ENCODE measurements at regions not wholly inside any gene's neighbourhood (a gene's known extent, or its start where the extent isn't known, plus 50 kb on each side); places are given as distances from the start of the nearest gene placed in this dataset.

DNA sequence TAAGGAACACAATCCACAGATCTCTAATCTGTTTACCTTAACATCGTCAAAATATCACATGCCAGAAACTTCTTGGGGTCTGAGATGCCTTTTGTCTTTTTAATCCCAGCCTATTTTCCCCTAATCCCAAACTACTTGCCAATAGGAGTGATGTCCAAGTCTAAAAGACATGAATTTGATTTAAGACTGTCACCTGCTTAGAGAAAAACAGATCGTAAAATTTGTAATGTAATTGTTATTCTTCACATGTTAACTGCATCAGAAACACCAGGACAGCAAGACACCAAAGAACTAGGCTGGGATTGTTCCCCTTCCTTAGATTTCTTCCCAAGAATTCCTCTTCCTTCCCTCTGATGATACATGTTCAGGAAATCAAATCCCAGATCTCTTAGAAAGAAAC, 198.1 kb upstream of the ARHGAP20 start:
- DNase-seq (ENCODE audit: insufficient read length, low spot score) = no peak
- no peak for FAIRE-seq

DNA sequence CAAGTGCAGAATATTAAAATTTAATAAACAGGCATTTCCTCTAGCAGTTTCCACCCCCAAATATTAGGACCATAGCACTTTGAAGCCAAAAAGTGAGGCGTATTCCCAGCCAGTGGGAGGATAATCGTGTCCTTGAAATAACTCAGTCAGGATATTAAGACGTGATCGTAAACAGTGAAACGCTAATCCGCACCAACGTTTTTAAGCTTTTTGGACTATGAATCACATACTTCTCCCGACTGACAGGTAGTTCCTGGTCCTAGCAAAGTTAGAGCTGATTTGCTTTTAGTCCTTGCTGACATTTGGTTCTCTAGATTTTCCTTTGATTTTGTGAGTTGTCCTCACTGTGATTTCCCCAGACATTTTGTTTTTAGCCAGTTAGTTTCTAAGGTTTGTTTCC, 197.1 kb upstream of the ARHGAP20 start:
- TF ChIP-seq POLR2A (IDR thresholded peaks at IDR 0.05; ENCODE audit: low read depth, low read length) = no peak
- TF ChIP-seq POLR2AphosphoS5 (IDR thresholded peaks at IDR 0.05; ENCODE audit: low read depth, low read length) = no peak
- TF ChIP-seq PAX5 (IDR thresholded peaks at IDR 0.05; ENCODE audit: insufficient read depth, low read length, severe bottlenecking) = no peak
- TF ChIP-seq TAF1 (IDR thresholded peaks at IDR 0.05; ENCODE audit: low read depth, low read length) = no peak
- no peak for TF ChIP-seq POU2F2 (IDR thresholded peaks at IDR 0.05; ENCODE audit: low read depth, low read length)
- TF ChIP-seq SPI1 (IDR thresholded peaks at IDR 0.05; ENCODE audit: low read depth, low read length) = no peak
- no peak for DNase-seq (ENCODE audit: insufficient read length, low spot score)
- FAIRE-seq = no peak

More for the DNA sequence above, 198.1 kb upstream of the ARHGAP20 start:
- TF ChIP-seq POU2F2 (IDR thresholded peaks at IDR 0.05; ENCODE audit: low read depth, low read length) (no peak), TAF1 (IDR thresholded peaks at IDR 0.05; ENCODE audit: low read depth, low read length) (no peak), POLR2AphosphoS5 (IDR thresholded peaks at IDR 0.05; ENCODE audit: low read depth, low read length) (no peak), PAX5 (IDR thresholded peaks at IDR 0.05; ENCODE audit: insufficient read depth, low read length, severe bottlenecking) (no peak), SPI1 (IDR thresholded peaks at IDR 0.05; ENCODE audit: low read depth, low read length) (no peak), POLR2A (IDR thresholded peaks at IDR 0.05; ENCODE audit: low read depth, low read length) (no peak)

DNA sequence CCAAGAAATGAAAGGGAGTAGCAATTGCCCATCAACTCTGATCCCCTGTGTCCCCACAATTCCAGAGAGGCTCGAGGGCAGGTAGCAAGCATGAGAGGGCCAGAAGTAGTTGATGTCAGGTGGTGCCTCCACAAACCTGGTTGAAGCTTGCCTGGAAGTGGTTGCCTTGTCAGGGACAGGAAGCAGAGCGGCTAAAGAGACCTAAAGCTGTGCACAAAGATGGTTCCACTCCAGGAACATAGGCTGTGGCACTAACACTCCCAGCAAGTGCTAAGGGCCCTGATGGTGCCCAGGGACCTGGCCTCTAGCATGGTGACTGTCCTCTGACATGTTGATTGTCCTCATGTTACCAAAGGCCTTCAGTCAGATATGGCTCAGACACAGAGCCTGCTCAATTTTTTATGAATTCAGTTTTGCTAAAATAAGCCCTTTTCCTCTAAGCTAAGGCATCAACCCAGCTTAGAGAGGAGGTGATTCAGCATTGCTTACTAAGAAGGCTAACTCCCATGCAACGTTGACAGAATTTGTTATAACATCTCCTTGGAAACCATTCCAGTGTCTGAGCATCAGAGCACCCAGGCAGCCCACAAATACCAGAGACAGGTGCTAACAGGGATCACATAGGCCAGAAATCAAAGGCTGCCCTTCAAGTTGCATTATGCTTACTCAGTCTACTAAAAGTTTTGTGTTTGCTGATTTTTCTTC, 196.3 kb upstream of the ARHGAP20 start:
- FAIRE-seq (no peak), DNase-seq (ENCODE audit: insufficient read length, low spot score) (no peak)
- TF ChIP-seq POLR2AphosphoS5 (IDR thresholded peaks at IDR 0.05; ENCODE audit: low read depth, low read length) = no peak
- no peak for TF ChIP-seq POLR2A (IDR thresholded peaks at IDR 0.05; ENCODE audit: low read depth, low read length)
- no peak for TF ChIP-seq SPI1 (IDR thresholded peaks at IDR 0.05; ENCODE audit: low read depth, low read length)
- TF ChIP-seq PAX5 (IDR thresholded peaks at IDR 0.05; ENCODE audit: insufficient read depth, low read length, severe bottlenecking) = no peak
- no peak for TF ChIP-seq POU2F2 (IDR thresholded peaks at IDR 0.05; ENCODE audit: low read depth, low read length)
- TF ChIP-seq TAF1 (IDR thresholded peaks at IDR 0.05; ENCODE audit: low read depth, low read length) = no peak

DNA sequence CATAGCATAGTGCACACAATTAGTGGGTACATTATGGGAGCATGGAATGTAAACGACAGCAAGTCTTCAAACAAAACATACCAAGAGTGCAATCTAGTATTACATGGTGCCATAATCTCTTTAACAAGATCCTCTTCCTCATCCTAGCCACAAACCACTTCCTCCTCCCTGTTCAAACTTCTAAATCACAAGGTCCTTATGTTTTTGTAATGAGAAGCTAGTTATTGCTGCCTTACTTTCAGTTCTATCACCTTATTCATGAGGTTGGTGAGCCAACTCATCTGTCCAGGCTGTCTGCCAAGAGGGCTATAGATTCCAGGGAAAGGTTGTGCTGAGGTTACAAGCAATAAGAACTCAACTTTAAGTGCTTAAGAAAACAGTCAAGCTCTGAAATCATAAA, 195.4 kb upstream of the ARHGAP20 start:
- DNase-seq (ENCODE audit: insufficient read length, low spot score) (no peak), FAIRE-seq (no peak)
- TF ChIP-seq POLR2A (IDR thresholded peaks at IDR 0.05; ENCODE audit: low read depth, low read length) = no peak
- TF ChIP-seq SPI1 (IDR thresholded peaks at IDR 0.05; ENCODE audit: low read depth, low read length) = peak; percentile 17; the same call in 1 of the 2 replicates

DNA sequence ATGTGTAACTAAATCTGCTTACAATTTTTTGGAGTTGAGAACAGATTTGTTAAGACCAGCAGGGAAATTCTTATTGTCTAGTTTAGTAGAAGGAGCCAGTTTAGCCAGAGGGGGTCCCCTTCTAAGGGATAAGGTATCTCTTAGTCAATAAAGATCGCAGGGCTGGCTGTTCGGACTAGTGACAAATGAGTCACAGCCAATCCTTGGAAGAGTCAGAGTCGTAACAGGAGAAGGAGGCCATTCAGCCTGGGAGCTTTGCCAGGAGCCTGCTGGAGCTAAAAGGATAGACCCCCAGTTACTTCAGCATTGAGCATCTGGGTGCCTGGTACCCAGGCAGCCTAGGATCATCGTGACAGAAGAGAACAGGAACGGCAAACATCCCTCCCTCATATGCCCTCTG, 191.6 kb upstream of the ARHGAP20 start:
- FAIRE-seq = no peak

DNA sequence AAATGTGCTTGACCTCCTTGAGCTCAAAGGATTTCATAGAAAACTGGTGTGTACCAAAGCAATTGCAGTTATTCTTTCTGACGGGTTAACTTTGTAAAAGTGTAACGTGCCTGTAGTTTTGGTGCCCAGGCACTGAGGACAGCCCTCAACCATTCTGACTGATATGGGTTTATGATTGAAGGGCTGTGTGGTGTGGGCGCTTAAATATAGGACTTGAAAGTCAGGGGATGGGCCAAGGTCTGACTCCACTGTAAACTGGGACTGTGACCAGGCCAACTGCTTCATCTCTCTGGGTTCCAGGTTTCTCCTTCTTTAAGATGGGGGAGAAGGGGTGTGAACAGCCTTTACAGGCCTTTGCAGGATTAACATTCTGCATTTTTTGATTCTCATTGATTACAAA, 191.1 kb upstream of the ARHGAP20 start:
- DNase-seq (ENCODE audit: insufficient read length, low spot score) (no peak), FAIRE-seq (no peak)
- no peak for TF ChIP-seq TAF1 (IDR thresholded peaks at IDR 0.05; ENCODE audit: low read depth, low read length)
- no peak for TF ChIP-seq POU2F2 (IDR thresholded peaks at IDR 0.05; ENCODE audit: low read depth, low read length)
- no peak for TF ChIP-seq POLR2AphosphoS5 (IDR thresholded peaks at IDR 0.05; ENCODE audit: low read depth, low read length)
- TF ChIP-seq PAX5 (IDR thresholded peaks at IDR 0.05; ENCODE audit: insufficient read depth, low read length, severe bottlenecking) = no peak
- TF ChIP-seq SPI1 (IDR thresholded peaks at IDR 0.05; ENCODE audit: low read depth, low read length) = no peak
- no peak for TF ChIP-seq POLR2A (IDR thresholded peaks at IDR 0.05; ENCODE audit: low read depth, low read length)

More for the DNA sequence above, 191.6 kb upstream of the ARHGAP20 start:
- DNase-seq (ENCODE audit: insufficient read length, low spot score) = no peak
- TF ChIP-seq SPI1 (IDR thresholded peaks at IDR 0.05; ENCODE audit: low read depth, low read length) = no peak
- TF ChIP-seq PAX5 (IDR thresholded peaks at IDR 0.05; ENCODE audit: insufficient read depth, low read length, severe bottlenecking) = no peak
- TF ChIP-seq POLR2A (IDR thresholded peaks at IDR 0.05; ENCODE audit: low read depth, low read length) = no peak
- no peak for TF ChIP-seq POLR2AphosphoS5 (IDR thresholded peaks at IDR 0.05; ENCODE audit: low read depth, low read length)
- no peak for TF ChIP-seq TAF1 (IDR thresholded peaks at IDR 0.05; ENCODE audit: low read depth, low read length)
- no peak for TF ChIP-seq POU2F2 (IDR thresholded peaks at IDR 0.05; ENCODE audit: low read depth, low read length)

DNA sequence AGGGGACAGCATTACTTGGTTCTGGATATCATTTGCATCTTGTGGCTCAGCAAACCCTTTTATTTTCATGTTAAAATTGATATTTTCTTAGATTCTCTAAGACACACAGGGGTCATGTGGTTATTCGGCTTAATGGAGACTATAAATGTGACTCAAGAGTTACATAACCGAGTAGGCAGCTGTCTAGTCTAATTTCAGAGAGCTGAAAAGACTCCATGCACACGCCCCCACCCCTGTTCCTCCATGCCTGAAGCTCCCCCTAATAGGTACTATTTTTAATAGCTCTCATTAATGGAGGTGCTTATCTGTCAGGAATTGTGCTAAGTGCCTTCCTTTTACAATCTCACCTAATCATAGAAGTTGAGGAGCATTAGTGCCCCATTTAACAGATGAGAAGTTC, 189.2 kb upstream of the ARHGAP20 start:
- TF ChIP-seq PAX5 (IDR thresholded peaks at IDR 0.05; ENCODE audit: insufficient read depth, low read length, severe bottlenecking) = no peak
- FAIRE-seq = no peak

DNA sequence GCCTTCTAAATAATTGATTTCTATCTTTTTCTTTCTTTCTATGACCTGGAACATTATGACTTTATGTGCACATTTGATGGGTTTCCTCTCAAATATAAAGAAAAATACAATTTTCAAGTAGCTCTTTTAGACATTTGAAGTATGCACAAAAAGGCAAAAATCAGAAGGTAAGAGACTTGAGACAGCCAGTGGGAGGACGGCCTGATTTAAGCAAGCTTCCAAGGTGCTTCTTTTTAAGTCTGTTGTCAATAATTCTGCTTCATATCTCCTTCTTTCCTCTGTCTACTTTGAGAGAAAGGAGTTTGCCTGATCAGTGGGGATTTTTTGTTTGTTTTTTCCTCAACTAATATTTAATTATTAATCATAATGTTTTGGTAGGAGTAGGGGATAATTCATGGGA, 188.2 kb upstream of the ARHGAP20 start:
- no peak for TF ChIP-seq PAX5 (IDR thresholded peaks at IDR 0.05; ENCODE audit: insufficient read depth, low read length, severe bottlenecking)
- no peak for TF ChIP-seq POLR2A (IDR thresholded peaks at IDR 0.05; ENCODE audit: low read depth, low read length)
- TF ChIP-seq POLR2AphosphoS5 (IDR thresholded peaks at IDR 0.05; ENCODE audit: low read depth, low read length) = no peak
- no peak for TF ChIP-seq SPI1 (IDR thresholded peaks at IDR 0.05; ENCODE audit: low read depth, low read length)
- no peak for TF ChIP-seq POU2F2 (IDR thresholded peaks at IDR 0.05; ENCODE audit: low read depth, low read length)
- TF ChIP-seq TAF1 (IDR thresholded peaks at IDR 0.05; ENCODE audit: low read depth, low read length) = no peak
- no peak for DNase-seq (ENCODE audit: insufficient read length, low spot score)
- no peak for FAIRE-seq

More for the DNA sequence above, 189.2 kb upstream of the ARHGAP20 start:
- DNase-seq (ENCODE audit: insufficient read length, low spot score) = no peak

DNA sequence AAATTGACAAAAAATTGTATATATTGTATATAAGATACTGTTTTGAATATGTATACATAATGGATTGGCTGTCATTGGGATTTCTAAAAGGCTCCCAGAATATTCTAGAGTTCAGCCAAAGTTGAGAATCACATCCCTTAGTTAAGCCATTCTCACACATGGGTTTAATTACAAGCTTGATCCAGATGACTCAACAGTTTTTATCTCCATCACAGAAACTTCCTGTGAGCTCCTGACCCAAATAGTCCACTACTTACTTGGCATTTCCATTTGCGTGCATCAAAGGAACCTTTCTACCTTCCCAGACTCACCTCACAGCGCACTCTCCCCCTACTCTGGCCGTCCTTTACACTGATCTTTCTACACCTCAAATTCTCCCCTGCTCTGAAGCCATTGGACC, 184.8 kb upstream of the ARHGAP20 start:
- FAIRE-seq (no peak), DNase-seq (ENCODE audit: insufficient read length, low spot score) (no peak)
- no peak for TF ChIP-seq POU2F2 (IDR thresholded peaks at IDR 0.05; ENCODE audit: low read depth, low read length)
- TF ChIP-seq SPI1 (IDR thresholded peaks at IDR 0.05; ENCODE audit: low read depth, low read length) = no peak
- TF ChIP-seq POLR2A (IDR thresholded peaks at IDR 0.05; ENCODE audit: low read depth, low read length) = no peak
- no peak for TF ChIP-seq POLR2AphosphoS5 (IDR thresholded peaks at IDR 0.05; ENCODE audit: low read depth, low read length)
- no peak for TF ChIP-seq TAF1 (IDR thresholded peaks at IDR 0.05; ENCODE audit: low read depth, low read length)
- TF ChIP-seq PAX5 (IDR thresholded peaks at IDR 0.05; ENCODE audit: insufficient read depth, low read length, severe bottlenecking) = no peak

DNA sequence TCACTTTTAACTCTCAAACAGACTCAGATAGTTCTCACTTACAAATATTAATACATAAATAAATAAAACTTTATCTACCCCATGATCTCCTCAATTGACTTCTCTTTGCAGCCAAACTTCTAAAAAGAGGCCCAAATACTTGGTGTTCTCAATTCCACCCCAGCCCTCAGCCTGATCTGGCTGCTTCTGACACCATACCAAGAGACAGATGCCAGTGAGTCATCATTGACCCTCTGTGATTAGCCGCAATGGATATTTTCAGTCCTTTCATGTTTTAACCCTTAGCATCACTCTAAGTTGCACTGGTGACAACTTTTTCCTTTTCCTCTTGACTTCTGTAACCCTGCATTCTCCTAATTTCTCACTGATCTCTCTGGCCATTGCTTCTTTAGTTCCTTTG, 184.1 kb upstream of the ARHGAP20 start:
- no peak for DNase-seq (ENCODE audit: insufficient read length, low spot score)
- no peak for FAIRE-seq
- TF ChIP-seq TAF1 (IDR thresholded peaks at IDR 0.05; ENCODE audit: low read depth, low read length) = no peak
- no peak for TF ChIP-seq POLR2A (IDR thresholded peaks at IDR 0.05; ENCODE audit: low read depth, low read length)
- TF ChIP-seq SPI1 (IDR thresholded peaks at IDR 0.05; ENCODE audit: low read depth, low read length) = no peak
- no peak for TF ChIP-seq POLR2AphosphoS5 (IDR thresholded peaks at IDR 0.05; ENCODE audit: low read depth, low read length)
- no peak for TF ChIP-seq POU2F2 (IDR thresholded peaks at IDR 0.05; ENCODE audit: low read depth, low read length)
- TF ChIP-seq PAX5 (IDR thresholded peaks at IDR 0.05; ENCODE audit: insufficient read depth, low read length, severe bottlenecking) = no peak

Data from GM12891 (cell line).